ENCODE measurements at regions not wholly inside any gene's neighbourhood (a gene's known extent, or its start where the extent isn't known, plus 50 kb on each side); places are given as distances from the start of the nearest gene placed in this dataset.

GRCh38 chr10:110430340-110431273 lies 67.1 kb upstream of the DUSP5 start:
- Histone ChIP-seq H3K4me1 (ENCODE audit: control insufficient read depth in 4 of 4, insufficient read depth in 4 of 4, low read length in 3 of 4) (peaks cover 0 to 9% (median 2%) of the 10 kb centered on the region in 4 donors), H3K27ac (ENCODE audit: low read depth in 1 of 2, low read length in 2 of 2) (no peak overlapping the region), H3K9me3 (ENCODE audit: control insufficient read depth in 4 of 4, low read length in 3 of 4) (no peaks in the 10 kb centered on the region), H3K4me3 (ENCODE audit: low read depth in 1 of 3, low read length in 3 of 3) (no peak overlapping the region), H3K27me3 (ENCODE audit: control insufficient read depth in 4 of 4, insufficient read depth in 4 of 4, low read length in 3 of 4) (no peaks in the 10 kb centered on the region), H3K36me3 (ENCODE audit: control insufficient read depth in 4 of 4, insufficient read depth in 3 of 4, low read depth in 1 of 4, low read length in 3 of 4) (no peaks in the 10 kb centered on the region), H3K9ac (ENCODE audit: low read depth in 1 of 2, low read length in 2 of 2) (no peak overlapping the region)
- no peak for TF ChIP-seq TAF1 (conservative IDR thresholded peaks at IDR 0.05)
- TF ChIP-seq HNF4G (IDR thresholded peaks at IDR 0.05) = no peak
- peak; percentile 46 to 71 for TF ChIP-seq HNF4A (conservative IDR thresholded peaks at IDR 0.05)
- no peak for TF ChIP-seq FOXA1 (IDR thresholded peaks at IDR 0.05)
- TF ChIP-seq EGR1 (IDR thresholded peaks at IDR 0.05; ENCODE audit: low read depth in 2 of 2) = no peak
- TF ChIP-seq RAD21 (IDR thresholded peaks at IDR 0.05) = peak in 1 of 2 donors; percentile 26
- TF ChIP-seq SP1 (IDR thresholded peaks at IDR 0.05) = peak; percentile 21
- DNase-seq (ENCODE audit: low spot score) = no peak
- 86% methylated on average over 13 of the region's 13 CpGs for WGBS

GRCh38 chr10:110431659-110432058 lies 66.0 kb upstream of the DUSP5 start:
- Histone ChIP-seq H3K27me3 (ENCODE audit: control insufficient read depth in 4 of 4, insufficient read depth in 4 of 4, low read length in 3 of 4) (no peaks in the 10 kb centered on the region), H3K4me1 (ENCODE audit: control insufficient read depth in 4 of 4, insufficient read depth in 4 of 4, low read length in 3 of 4) (peaks cover 0 to 9% (median 6%) of the 10 kb centered on the region in 4 donors), H3K9me3 (ENCODE audit: control insufficient read depth in 4 of 4, low read length in 3 of 4) (no peaks in the 10 kb centered on the region), H3K9ac (ENCODE audit: low read depth in 1 of 2, low read length in 2 of 2) (no peak overlapping the region), H3K36me3 (ENCODE audit: control insufficient read depth in 4 of 4, insufficient read depth in 3 of 4, low read depth in 1 of 4, low read length in 3 of 4) (no peaks in the 10 kb centered on the region), H3K27ac (ENCODE audit: low read depth in 1 of 2, low read length in 2 of 2) (no peak overlapping the region), H3K4me3 (ENCODE audit: low read depth in 1 of 3, low read length in 3 of 3) (no peak overlapping the region)
- no peak for DNase-seq (ENCODE audit: low spot score)
- TF ChIP-seq FOXA1 (IDR thresholded peaks at IDR 0.05) (no peak), YY1 (IDR thresholded peaks at IDR 0.05) (no peak), JUND (IDR thresholded peaks at IDR 0.05) (no peak), SP1 (IDR thresholded peaks at IDR 0.05) (no peak)
- 95% methylated on average over 7 of the region's 7 CpGs for WGBS

GRCh38 chr10:110432084-110432483 lies 65.6 kb upstream of the DUSP5 start:
- H3K27ac ChIP-seq (ENCODE audit: low read depth in 1 of 2, low read length in 2 of 2) = no peak overlapping the region
- TF ChIP-seq MAX (IDR thresholded peaks at IDR 0.05) (no peak), YY1 (IDR thresholded peaks at IDR 0.05) (no peak), RXRA (IDR thresholded peaks at IDR 0.05) (no peak), ATF3 (IDR thresholded peaks at IDR 0.05) (no peak), SP1 (IDR thresholded peaks at IDR 0.05) (no peak), REST (IDR thresholded peaks at IDR 0.05) (no peak), GABPA (IDR thresholded peaks at IDR 0.05 in 1 of 2, conservative IDR thresholded peaks at IDR 0.05 in 1 of 2) (no peak), RAD21 (IDR thresholded peaks at IDR 0.05) (no peak)
- H3K4me1 ChIP-seq (ENCODE audit: control insufficient read depth in 4 of 4, insufficient read depth in 4 of 4, low read length in 3 of 4) = peaks cover 0 to 9% (median 6%) of the 10 kb centered on the region in 4 donors
- 88% methylated on average over 4 of the region's 4 CpGs for WGBS
- no peak overlapping the region for H3K4me3 ChIP-seq (ENCODE audit: low read depth in 1 of 3, low read length in 3 of 3)
- no peaks in the 10 kb centered on the region for H3K9me3 ChIP-seq (ENCODE audit: control insufficient read depth in 4 of 4, low read length in 3 of 4)
- no peaks in the 10 kb centered on the region for H3K36me3 ChIP-seq (ENCODE audit: control insufficient read depth in 4 of 4, insufficient read depth in 3 of 4, low read depth in 1 of 4, low read length in 3 of 4)
- no peak for DNase-seq (ENCODE audit: low spot score)
- no peak overlapping the region for H3K9ac ChIP-seq (ENCODE audit: low read depth in 1 of 2, low read length in 2 of 2)
- no peaks in the 10 kb centered on the region for H3K27me3 ChIP-seq (ENCODE audit: control insufficient read depth in 4 of 4, insufficient read depth in 4 of 4, low read length in 3 of 4)

Measured in liver (tissue), 7 donors.